Nephron progenitor cell (in vitro differentiated cells): ENCODE measurements at regions not wholly inside any gene's neighbourhood (a gene's known extent, or its start where the extent isn't known, plus 50 kb on each side); places are given as distances from the start of the nearest gene placed in this dataset.

Experiments used
- DNase-seq: peaks from one replicate; pipeline ENCODE4 v3.0.0; 2021
- H3K27ac Mint-ChIP-seq: 2 replicates; pipeline ENCODE4 v1.8.0; 2021; ENCODE audit warnings: mild to moderate bottlenecking, moderate library complexity, mixed read lengths
- H3K27me3 Mint-ChIP-seq: 2 replicates; pipeline ENCODE4 v1.8.0; 2021; ENCODE audit warnings: mild to moderate bottlenecking, low read depth, mixed read lengths; ENCODE audit not compliant: poor library complexity
- H3K36me3 Mint-ChIP-seq: 2 replicates; pipeline ENCODE4 v1.8.0; 2021; ENCODE audit warnings: low read depth, mixed read lengths
- H3K4me1 Mint-ChIP-seq: 2 replicates; pipeline ENCODE4 v1.8.0; 2021; ENCODE audit warnings: mixed read lengths
- H3K4me3 Mint-ChIP-seq: 2 replicates; pipeline ENCODE4 v1.8.0; 2021; ENCODE audit warnings: mild to moderate bottlenecking, moderate library complexity, mixed read lengths
- H3K9me3 Mint-ChIP-seq: 2 replicates; pipeline ENCODE4 v1.8.0; 2021; ENCODE audit warnings: mild to moderate bottlenecking, moderate library complexity, mixed read lengths
- TF ChIP-seq, protein P1 (sequence below): fragments of 200-600 bp; sonication (generic); IDR thresholded peaks from 2 replicates; pipeline ENCODE4 v1.5.0; 2021; ENCODE audit warnings: antibody characterized with exemption

DNA sequence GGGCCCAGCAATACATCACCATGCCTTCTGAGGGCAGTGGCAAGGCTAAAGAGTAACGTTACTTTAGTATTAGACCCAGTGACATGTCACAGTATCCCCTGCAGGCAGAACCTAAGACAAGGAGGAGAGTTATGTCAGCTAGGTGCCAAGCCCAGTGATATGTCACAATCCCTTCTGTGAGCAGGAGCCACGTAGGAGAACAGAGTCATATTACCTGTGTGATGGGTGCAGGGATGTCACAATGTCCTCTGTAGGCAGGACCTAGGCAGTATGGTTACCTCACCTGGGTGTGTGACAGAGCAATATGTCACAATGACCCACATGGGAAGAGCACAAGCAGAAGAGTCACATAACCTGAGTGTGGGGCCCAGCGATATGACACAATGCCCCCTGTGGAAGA lies 121.8 kb downstream of the ZNF675 start:
- Mint-ChIP-seq H3K9me3 (peaks cover 91% of the 10 kb centered on the region), H3K4me1 (no peaks in the 10 kb centered on the region), H3K27me3 (no peaks in the 10 kb centered on the region), H3K4me3 (no peak overlapping the region), H3K36me3 (no peaks in the 10 kb centered on the region), H3K27ac (no peak overlapping the region)
- TF ChIP-seq, protein P1, sequence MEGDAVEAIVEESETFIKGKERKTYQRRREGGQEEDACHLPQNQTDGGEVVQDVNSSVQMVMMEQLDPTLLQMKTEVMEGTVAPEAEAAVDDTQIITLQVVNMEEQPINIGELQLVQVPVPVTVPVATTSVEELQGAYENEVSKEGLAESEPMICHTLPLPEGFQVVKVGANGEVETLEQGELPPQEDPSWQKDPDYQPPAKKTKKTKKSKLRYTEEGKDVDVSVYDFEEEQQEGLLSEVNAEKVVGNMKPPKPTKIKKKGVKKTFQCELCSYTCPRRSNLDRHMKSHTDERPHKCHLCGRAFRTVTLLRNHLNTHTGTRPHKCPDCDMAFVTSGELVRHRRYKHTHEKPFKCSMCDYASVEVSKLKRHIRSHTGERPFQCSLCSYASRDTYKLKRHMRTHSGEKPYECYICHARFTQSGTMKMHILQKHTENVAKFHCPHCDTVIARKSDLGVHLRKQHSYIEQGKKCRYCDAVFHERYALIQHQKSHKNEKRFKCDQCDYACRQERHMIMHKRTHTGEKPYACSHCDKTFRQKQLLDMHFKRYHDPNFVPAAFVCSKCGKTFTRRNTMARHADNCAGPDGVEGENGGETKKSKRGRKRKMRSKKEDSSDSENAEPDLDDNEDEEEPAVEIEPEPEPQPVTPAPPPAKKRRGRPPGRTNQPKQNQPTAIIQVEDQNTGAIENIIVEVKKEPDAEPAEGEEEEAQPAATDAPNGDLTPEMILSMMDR: no peak
- no peak for DNase-seq

DNA sequence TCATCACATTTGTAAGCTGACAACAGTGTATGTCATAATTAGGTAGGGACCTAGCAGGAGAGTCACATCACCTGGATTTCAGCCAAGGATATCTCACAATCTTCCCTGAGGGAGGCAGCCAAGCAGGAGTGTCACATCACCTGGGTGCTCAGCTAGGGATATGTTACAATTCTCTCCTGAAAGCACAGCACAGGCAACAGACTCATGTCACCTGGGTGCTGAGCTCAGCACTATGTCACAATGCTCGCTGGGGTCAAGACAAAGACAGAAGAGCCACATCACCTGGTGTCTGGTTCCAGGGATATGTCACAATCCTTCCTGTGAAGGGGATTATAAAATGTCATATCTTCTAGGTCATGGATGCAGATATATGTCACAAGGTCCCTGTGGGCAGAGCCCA lies 123.7 kb downstream of the ZNF675 start:
- Mint-ChIP-seq H3K4me3 (no peak overlapping the region), H3K9me3 (peaks cover 90% of the 10 kb centered on the region), H3K27ac (no peak overlapping the region), H3K36me3 (no peaks in the 10 kb centered on the region), H3K4me1 (no peaks in the 10 kb centered on the region), H3K27me3 (peaks cover 2% of the 10 kb centered on the region)
- DNase-seq: no peak
- TF ChIP-seq, protein P1: no peak

DNA sequence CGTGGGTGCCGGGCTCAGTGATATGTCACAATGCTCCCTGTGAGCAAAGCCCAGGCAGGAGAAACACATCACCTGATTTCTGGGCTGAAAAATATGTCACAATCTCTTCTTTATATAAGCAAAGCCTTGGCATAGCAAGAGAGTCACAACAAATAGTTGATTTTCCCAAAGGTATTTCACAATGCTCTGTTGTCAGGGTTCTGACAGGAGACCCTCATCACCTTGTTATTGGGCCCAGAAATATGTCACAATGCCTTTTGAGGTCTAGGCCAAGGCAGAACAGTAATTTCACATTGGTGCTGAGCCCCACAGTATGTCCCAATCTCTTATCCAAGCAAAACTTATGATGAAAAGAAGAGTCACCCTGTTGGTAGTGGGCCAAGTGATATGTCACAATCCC lies 125.7 kb downstream of the ZNF675 start:
- H3K9me3 Mint-ChIP-seq: peaks cover 89% of the 10 kb centered on the region
- no peaks in the 10 kb centered on the region for H3K4me1 Mint-ChIP-seq
- H3K4me3 Mint-ChIP-seq: no peak overlapping the region
- DNase-seq: no peak
- H3K36me3 Mint-ChIP-seq: no peaks in the 10 kb centered on the region
- no peak overlapping the region for H3K27ac Mint-ChIP-seq
- peaks cover 2% of the 10 kb centered on the region for H3K27me3 Mint-ChIP-seq
- TF ChIP-seq, protein P1: no peak

DNA sequence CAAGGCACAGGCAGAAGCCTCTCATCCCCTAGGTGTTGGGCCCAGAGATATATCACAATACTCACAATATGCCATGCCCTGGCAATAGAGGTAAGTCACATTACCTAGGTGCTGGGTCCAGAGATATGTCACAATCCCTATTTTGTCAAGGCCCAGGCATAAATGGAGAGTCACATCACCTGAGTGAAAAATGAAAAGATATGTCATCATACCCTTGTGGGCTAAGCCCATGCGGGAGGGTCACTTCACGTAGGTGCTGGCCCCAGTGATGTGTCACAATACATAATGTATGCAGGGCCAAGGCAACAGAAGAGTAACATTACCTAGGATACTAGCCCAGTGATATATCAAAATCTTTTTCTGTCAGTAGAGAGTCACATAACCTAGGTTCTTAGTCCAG lies 127.0 kb downstream of the ZNF675 start:
- no peak overlapping the region for H3K27ac Mint-ChIP-seq
- H3K4me1 Mint-ChIP-seq: no peaks in the 10 kb centered on the region
- no peak for DNase-seq
- TF ChIP-seq, protein P1: no peak
- peaks cover 2% of the 10 kb centered on the region for H3K27me3 Mint-ChIP-seq
- H3K4me3 Mint-ChIP-seq: no peak overlapping the region
- H3K9me3 Mint-ChIP-seq: peaks cover 81% of the 10 kb centered on the region
- no peaks in the 10 kb centered on the region for H3K36me3 Mint-ChIP-seq

DNA sequence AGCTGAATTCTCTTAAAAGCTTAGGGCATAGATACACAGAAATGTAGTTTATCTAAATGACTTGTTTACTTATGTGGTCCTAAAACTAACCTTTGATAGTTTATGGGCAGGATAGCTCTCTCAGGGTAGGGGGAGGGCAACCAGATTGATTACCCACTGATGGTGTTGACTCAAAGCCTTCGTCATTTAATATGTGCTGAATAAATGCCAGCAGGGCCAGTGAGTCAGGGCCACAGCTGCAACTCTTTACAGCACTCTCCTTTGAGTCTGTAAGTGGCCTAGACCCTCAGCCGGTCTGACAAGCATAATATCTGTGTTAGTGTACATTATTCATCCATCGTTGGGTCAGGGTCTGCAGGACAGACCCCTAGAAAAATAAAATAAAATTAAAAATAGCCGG lies 128.5 kb downstream of the ZNF675 start:
- H3K4me3 Mint-ChIP-seq: no peak overlapping the region

DNA sequence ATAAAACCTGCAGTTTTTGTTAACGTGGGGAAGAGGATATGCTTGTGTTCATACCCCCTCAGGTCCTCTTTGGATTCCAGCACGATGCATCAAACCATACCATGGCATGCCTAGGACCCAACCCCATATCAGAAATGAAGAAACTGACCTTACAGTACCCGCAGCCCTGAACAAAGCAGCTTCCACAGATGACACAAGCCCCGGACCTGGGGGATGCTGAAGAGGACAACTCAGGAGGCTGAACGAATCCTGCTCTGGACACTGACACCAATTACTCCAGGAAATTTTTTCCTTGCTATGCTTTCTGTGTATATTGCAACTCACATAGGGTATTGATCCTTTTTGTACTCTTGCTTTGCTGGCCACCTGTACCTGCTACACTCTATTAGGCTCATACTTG lies 129.6 kb downstream of the ZNF675 start:
- Mint-ChIP-seq H3K36me3 (no peaks in the 10 kb centered on the region), H3K9me3 (peaks cover 57% of the 10 kb centered on the region)

More for the DNA sequence above, 128.5 kb downstream of the ZNF675 start:
- Mint-ChIP-seq H3K27ac (no peak overlapping the region), H3K27me3 (peaks cover 2% of the 10 kb centered on the region), H3K9me3 (peaks cover 66% of the 10 kb centered on the region), H3K36me3 (no peaks in the 10 kb centered on the region), H3K4me1 (no peaks in the 10 kb centered on the region)
- TF ChIP-seq, protein P1: no peak
- DNase-seq: no peak

More for the DNA sequence above, 129.6 kb downstream of the ZNF675 start:
- DNase-seq: no peak
- Mint-ChIP-seq H3K4me1 (no peaks in the 10 kb centered on the region), H3K27me3 (peaks cover 2% of the 10 kb centered on the region), H3K4me3 (no peak overlapping the region), H3K27ac (no peak overlapping the region)
- TF ChIP-seq, protein P1: no peak
